Smooth muscle cell (in vitro differentiated cells): ENCODE measurements at regions not wholly inside any gene's neighbourhood (a gene's known extent, or its start where the extent isn't known, plus 50 kb on each side); places are given as distances from the start of the nearest gene placed in this dataset.
A peak's percentile ranks its signal among the peaks of the same experiment; 100 is the strongest.

Experiments used
- DNase-seq: peaks from one replicate; lab custom pipeline; 2025; ENCODE audit not compliant: unreplicated experiment; lab: John Stamatoyannopoulos, UW
- H2AFZ ChIP-seq: fragments of 200-600 bp; sonication (generic); 2 replicates; pipeline ENCODE4 v1.6.0; 2016; ENCODE audit warnings: antibody characterized with exemption, low read depth, mild to moderate bottlenecking
- H3F3A ChIP-seq: fragments of 200-600 bp; sonication (generic); 2 replicates; pipeline ENCODE4 v1.6.0; 2017; ENCODE audit warnings: antibody characterized with exemption, low read depth
- H3K27ac ChIP-seq: fragments of 200-600 bp; sonication (generic); 2 replicates; pipeline ENCODE4 v1.5.1; 2016; ENCODE audit warnings: low read depth, mild to moderate bottlenecking
- H3K27me3 ChIP-seq: fragments of 200-600 bp; sonication (generic); 2 replicates; pipeline ENCODE4 v1.6.1; 2016; ENCODE audit warnings: low read depth, mild to moderate bottlenecking
- H3K36me3 ChIP-seq: fragments of 200-600 bp; sonication (generic); 2 replicates; pipeline ENCODE4 v1.5.1; 2016; ENCODE audit warnings: low read depth
- H3K4me1 ChIP-seq: fragments of 200-600 bp; sonication (generic); 2 replicates; pipeline ENCODE4 v1.5.1; 2016; ENCODE audit warnings: low read depth
- H3K4me2 ChIP-seq: fragments of 200-600 bp; sonication (generic); 2 replicates; pipeline ENCODE4 v1.6.0; 2016; ENCODE audit warnings: mild to moderate bottlenecking
- H3K4me3 ChIP-seq: fragments of 200-600 bp; sonication (generic); 2 replicates; pipeline ENCODE4 v1.5.1; 2016; ENCODE audit warnings: mild to moderate bottlenecking
- H3K79me2 ChIP-seq: fragments of 200-600 bp; sonication (generic); 2 replicates; pipeline ENCODE4 v1.6.0; 2016; ENCODE audit warnings: low read depth, mild to moderate bottlenecking
- H3K9ac ChIP-seq: fragments of 200-600 bp; sonication (generic); 2 replicates; pipeline ENCODE4 v1.6.0; 2016; ENCODE audit warnings: low read depth
- H3K9me3 ChIP-seq: fragments of 200-600 bp; sonication (generic); replicated peaks from 2 replicates; pipeline ENCODE4 v1.5.1; 2016; ENCODE audit warnings: low read depth
- H4K20me1 ChIP-seq: fragments of 200-600 bp; sonication (generic); 2 replicates; pipeline ENCODE4 v1.6.0; 2016; ENCODE audit warnings: low read depth
- WGBS: methylation state at CpG from one replicate; pipeline ENCODE4 v1.1.7; 2016; ENCODE audit warnings: low lambda C conversion rate; 5-methylcytosine and 5-hydroxymethylcytosine counted together
- TF ChIP-seq, protein P1 (sequence below): fragments of 200-600 bp; sonication (generic); IDR thresholded peaks from 2 replicates; pipeline ENCODE4 v1.5.1; 2017; ENCODE audit warnings: borderline replicate concordance, mild to moderate bottlenecking, antibody characterized with exemption; ENCODE audit not compliant: insufficient read depth, poor library complexity, severe bottlenecking

DNA sequence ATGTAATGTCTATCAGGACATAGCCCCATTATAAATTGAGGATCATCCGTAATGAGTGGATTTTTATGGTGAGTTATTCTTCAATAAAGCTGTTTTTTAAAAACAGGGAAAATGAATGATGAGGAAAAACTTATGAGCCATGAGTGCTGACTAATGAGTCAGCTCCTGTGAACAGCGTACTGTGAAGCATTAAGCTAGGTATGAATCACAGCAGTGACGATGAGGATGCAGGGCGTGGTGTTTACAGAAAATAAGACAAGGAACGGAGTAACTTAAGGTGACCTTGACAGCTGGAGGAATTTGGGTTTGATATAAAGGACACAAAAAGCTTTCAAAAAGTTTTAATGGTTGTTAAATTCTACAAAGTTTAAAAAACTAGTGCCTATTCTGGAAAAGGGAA, 96.3 kb downstream of the FOXF2 start:
- no peaks in the 10 kb centered on the region for H3F3A ChIP-seq
- no peaks in the 10 kb centered on the region for H3K27me3 ChIP-seq
- H3K27ac ChIP-seq = peak overlapping the region; percentile 44
- H3K9ac ChIP-seq = peak overlapping the region; percentile 17
- no peaks in the 10 kb centered on the region for H3K4me1 ChIP-seq
- 26% methylated on average over 5 of the region's 5 CpGs for WGBS
- peak overlapping the region; percentile 20 for H3K4me2 ChIP-seq
- no peak for DNase-seq
- no peaks in the 10 kb centered on the region for H4K20me1 ChIP-seq
- H3K79me2 ChIP-seq = no peaks in the 10 kb centered on the region
- no peaks in the 10 kb centered on the region for H3K9me3 ChIP-seq
- TF ChIP-seq, protein P1, sequence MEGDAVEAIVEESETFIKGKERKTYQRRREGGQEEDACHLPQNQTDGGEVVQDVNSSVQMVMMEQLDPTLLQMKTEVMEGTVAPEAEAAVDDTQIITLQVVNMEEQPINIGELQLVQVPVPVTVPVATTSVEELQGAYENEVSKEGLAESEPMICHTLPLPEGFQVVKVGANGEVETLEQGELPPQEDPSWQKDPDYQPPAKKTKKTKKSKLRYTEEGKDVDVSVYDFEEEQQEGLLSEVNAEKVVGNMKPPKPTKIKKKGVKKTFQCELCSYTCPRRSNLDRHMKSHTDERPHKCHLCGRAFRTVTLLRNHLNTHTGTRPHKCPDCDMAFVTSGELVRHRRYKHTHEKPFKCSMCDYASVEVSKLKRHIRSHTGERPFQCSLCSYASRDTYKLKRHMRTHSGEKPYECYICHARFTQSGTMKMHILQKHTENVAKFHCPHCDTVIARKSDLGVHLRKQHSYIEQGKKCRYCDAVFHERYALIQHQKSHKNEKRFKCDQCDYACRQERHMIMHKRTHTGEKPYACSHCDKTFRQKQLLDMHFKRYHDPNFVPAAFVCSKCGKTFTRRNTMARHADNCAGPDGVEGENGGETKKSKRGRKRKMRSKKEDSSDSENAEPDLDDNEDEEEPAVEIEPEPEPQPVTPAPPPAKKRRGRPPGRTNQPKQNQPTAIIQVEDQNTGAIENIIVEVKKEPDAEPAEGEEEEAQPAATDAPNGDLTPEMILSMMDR = no peak
- H3K36me3 ChIP-seq = no peaks in the 10 kb centered on the region
- H3K4me3 ChIP-seq = no peak overlapping the region
- no peak overlapping the region for H2AFZ ChIP-seq

DNA sequence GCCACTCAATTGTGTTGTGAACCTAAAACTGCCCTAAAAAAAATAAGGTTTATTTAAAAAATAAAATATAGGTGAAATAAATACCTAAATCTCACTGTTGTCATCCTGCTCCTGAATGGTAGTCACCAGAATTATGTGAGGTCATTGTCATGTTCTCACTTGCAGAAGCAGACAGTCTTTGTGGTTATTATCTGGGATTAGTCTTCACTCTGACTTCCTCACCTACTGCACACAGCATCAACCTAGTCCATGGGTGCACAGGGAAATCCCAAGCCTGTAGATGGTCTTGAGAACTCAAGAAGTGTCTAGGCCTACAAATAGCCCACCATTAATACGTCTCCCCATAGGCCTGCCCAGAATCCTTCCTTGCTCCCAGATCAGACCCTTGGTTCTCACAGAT, 97.0 kb downstream of the FOXF2 start:
- H3K79me2 ChIP-seq = no peaks in the 10 kb centered on the region
- TF ChIP-seq, protein P1 = no peak
- no peak overlapping the region for H3K4me3 ChIP-seq
- no peak overlapping the region for H3K4me2 ChIP-seq
- H3K36me3 ChIP-seq = no peaks in the 10 kb centered on the region
- H4K20me1 ChIP-seq = no peaks in the 10 kb centered on the region
- no peak overlapping the region for H2AFZ ChIP-seq
- H3K27me3 ChIP-seq = no peaks in the 10 kb centered on the region
- no peaks in the 10 kb centered on the region for H3K9me3 ChIP-seq
- H3K4me1 ChIP-seq = no peaks in the 10 kb centered on the region
- no peak for DNase-seq
- H3K27ac ChIP-seq = peak overlapping the region; percentile 44
- 65% methylated on average over 1 of the region's 1 CpG for WGBS
- no peaks in the 10 kb centered on the region for H3F3A ChIP-seq
- no peak overlapping the region for H3K9ac ChIP-seq

DNA sequence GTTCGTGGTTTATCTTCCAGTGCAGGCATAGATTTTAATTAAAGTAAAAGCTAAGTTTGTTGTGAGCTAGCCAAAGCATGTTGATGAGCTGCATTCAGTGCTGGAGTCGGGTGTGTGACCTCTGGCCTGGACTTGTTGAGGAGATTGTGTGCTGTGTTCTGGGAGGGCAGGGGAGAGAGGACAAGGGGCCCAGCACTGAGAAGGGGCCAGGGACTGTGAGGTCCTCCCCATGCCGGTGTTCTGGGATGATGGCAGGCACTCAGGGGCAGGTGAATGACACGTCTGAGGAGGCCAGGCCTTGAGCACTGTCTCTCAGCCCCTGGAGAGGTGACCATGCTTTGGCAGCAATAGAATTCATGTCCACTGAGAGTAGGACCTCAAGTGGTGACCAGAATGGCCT, 97.9 kb downstream of the FOXF2 start:
- TF ChIP-seq, protein P1 = no peak
- no peak overlapping the region for H2AFZ ChIP-seq
- WGBS = 87% methylated on average over 4 of the region's 4 CpGs
- no peaks in the 10 kb centered on the region for H3K4me1 ChIP-seq
- no peaks in the 10 kb centered on the region for H3K36me3 ChIP-seq
- no peak overlapping the region for H3K4me2 ChIP-seq
- no peak overlapping the region for H3K27ac ChIP-seq
- DNase-seq = no peak
- H3K9ac ChIP-seq = no peak overlapping the region
- H3F3A ChIP-seq = no peaks in the 10 kb centered on the region
- H3K27me3 ChIP-seq = no peaks in the 10 kb centered on the region
- H3K4me3 ChIP-seq = no peak overlapping the region
- H3K9me3 ChIP-seq = no peaks in the 10 kb centered on the region
- H4K20me1 ChIP-seq = no peaks in the 10 kb centered on the region
- no peaks in the 10 kb centered on the region for H3K79me2 ChIP-seq

DNA sequence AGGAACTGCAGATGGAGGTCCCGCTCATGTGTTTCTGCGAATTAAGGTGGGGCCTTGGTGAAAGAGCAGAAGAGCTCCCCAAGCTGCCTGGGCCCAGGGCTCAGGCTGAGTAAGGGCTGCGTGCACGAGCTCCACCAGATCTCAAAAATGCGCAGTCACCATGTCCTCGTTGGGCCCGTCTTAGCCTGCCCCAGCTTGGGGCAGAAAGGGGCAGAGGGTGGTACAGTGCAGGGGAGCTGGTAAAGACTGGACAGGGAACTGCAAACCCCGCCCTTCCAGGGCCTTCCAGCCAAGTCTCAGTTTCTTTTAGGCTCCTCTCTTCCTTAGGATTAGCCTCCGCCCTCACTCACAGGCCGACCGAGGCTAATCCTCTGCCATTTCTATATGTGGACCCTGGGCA, 101.6 kb downstream of the FOXF2 start:
- Histone ChIP-seq H3F3A (no peaks in the 10 kb centered on the region), H3K79me2 (no peaks in the 10 kb centered on the region), H3K36me3 (no peaks in the 10 kb centered on the region), H3K9ac (no peak overlapping the region), H3K27ac (no peak overlapping the region), H4K20me1 (no peaks in the 10 kb centered on the region), H3K4me1 (no peaks in the 10 kb centered on the region), H2AFZ (no peak overlapping the region), H3K4me2 (no peak overlapping the region), H3K9me3 (no peaks in the 10 kb centered on the region), H3K27me3 (no peaks in the 10 kb centered on the region), H3K4me3 (no peak overlapping the region)
- TF ChIP-seq, protein P1 = no peak
- no peak for DNase-seq
- WGBS = 94% methylated on average over 11 of the region's 11 CpGs
